NCI-H2196 (cell line): ENCODE measurements at regions not wholly inside any gene's neighbourhood (a gene's known extent, or its start where the extent isn't known, plus 50 kb on each side); places are given as distances from the start of the nearest gene placed in this dataset.
"Not testable (repeated sequence)": the region's sequence is repeated elsewhere in the genome, so short reads cannot be mapped to it uniquely, and the experiment has no call there.

Source experiments
- DNase-seq: peaks from one replicate; lab custom pipeline; 2025; ENCODE audit not compliant: unreplicated experiment; lab: John Stamatoyannopoulos, UW

GRCh38 chr2:77831898-77832297 lies 309.7 kb upstream of the LRRTM4 start:
- no peak for DNase-seq

- no peak for DNase-seq
These were observed 312.3 kb upstream of the LRRTM4 start for GRCh38 chr2:77834360-77835002.

GRCh38 chr2:77838441-77838840 lies 316.3 kb upstream of the LRRTM4 start:
- DNase-seq, result no peak

- DNase-seq, result no peak
These were observed 316.9 kb upstream of the LRRTM4 start for GRCh38 chr2:77839102-77839501.

- DNase-seq, result no peak
These were observed 339.9 kb upstream of the LRRTM4 start for GRCh38 chr2:77862120-77862519.

DNA sequence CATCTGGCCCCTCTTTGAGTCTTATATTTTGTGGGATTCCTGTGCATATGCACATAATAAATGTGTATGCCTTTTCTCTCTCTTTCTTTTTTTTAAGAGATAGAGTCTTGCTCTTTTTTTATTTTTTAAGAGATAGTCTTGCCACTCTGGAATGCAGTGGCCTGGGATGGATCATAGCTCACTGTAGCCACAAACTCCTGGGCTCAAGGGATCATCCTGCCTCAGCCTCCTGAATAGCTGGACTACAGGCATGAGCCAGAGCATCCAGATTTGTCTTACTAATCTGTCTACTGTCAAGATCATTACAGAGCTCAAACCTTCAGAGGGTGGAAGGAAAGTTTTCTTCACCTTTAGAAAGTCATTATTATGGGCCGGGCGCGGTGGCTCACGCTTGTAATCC lies 342.2 kb upstream of the LRRTM4 start:
- DNase-seq, result no peak

- no peak for DNase-seq
These were observed 344.5 kb upstream of the LRRTM4 start for GRCh38 chr2:77866661-77867060.

DNA sequence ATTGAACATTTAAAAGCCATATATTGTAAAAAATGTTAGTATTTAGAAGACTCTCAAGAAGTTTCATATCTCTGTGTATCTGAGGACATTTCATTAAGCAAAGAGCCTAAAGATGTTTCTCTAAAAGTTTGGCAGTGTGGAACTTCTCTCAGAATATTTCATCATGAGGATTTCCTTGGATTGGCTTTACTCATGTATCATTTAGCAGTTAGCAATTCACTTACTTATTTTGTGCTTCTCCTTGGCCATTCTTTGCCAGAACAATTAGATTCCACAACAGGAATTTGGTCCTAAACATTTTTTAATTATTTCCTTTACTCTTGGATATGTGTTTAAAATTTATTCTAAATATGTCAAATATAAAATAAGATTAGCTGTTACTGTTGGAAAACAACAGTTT lies 345.0 kb upstream of the LRRTM4 start:
- DNase-seq, result no peak

DNA sequence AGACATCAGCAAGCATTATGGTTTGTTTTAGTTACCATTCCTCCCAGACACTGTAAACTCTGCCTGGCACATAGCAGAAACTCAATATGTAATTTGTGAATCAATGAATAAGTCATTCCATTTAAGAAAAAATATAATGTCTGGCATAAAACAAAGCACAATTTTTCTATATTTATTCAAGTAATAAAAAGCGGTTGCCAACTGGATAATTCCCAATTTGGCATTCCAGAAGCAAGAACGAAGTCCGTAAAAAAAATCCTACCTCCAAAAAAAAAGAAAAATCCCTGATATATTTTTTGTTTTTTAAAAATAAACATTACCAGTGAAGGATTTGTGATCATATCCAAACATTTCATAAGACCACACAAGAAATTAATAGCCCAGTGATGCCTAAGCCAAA lies 351.3 kb upstream of the LRRTM4 start:
- no peak for DNase-seq

DNA sequence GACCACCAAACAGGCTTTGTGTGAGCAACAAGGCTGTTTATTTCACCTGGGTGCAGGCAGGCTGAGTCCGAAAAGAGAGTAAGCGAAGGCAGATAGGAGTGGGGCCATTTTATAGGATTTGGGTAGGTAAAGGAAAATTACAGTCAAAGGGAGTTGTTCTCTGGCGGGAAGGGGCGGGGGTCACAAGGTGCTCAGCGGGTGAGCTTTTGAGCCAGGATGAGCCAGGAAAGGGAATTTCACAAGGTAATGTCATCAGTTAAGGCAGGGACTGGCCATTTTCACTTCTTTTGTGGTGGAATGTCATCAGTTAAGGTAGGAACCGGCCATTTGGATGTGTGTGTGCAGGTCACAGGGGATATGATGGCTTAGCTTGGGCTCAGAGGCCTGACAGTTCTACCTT lies 378.0 kb upstream of the LRRTM4 start:
- not testable (repeated sequence) for DNase-seq

GRCh38 chr2:77910136-77910535 lies 388.0 kb upstream of the LRRTM4 start:
- no peak for DNase-seq

- DNase-seq, result no peak
These were observed 398.7 kb upstream of the LRRTM4 start for GRCh38 chr2:77920838-77921366.

- no peak for DNase-seq
These were observed 400.4 kb upstream of the LRRTM4 start for GRCh38 chr2:77922567-77922966.

GRCh38 chr2:77937366-77937765 lies 415.2 kb upstream of the LRRTM4 start:
- DNase-seq, result no peak

DNA sequence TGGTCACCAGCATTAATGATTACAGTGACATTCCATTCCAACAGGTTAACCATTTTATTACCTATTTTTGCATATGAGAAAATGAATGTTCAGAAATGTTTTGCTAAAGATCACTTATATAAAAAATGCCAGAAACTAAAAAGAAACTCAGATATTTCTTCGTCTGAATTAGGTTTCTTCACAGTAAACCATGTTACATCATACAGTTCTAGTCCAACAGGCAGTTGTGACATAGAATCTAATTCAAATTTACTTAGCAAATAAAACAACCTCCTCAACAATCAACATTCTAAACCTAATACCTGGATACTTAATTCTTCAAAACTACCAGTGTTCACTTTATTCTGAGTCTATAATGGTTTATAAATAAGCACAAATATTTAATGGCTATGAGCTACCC lies 416.3 kb upstream of the LRRTM4 start:
- no peak for DNase-seq

GRCh38 chr2:77939370-77939769 lies 417.2 kb upstream of the LRRTM4 start:
- no peak for DNase-seq

- DNase-seq, result no peak
These were observed 417.6 kb upstream of the LRRTM4 start for GRCh38 chr2:77939801-77940200.

- no peak for DNase-seq
These were observed 432.8 kb upstream of the LRRTM4 start for GRCh38 chr2:77954931-77955330.

DNA sequence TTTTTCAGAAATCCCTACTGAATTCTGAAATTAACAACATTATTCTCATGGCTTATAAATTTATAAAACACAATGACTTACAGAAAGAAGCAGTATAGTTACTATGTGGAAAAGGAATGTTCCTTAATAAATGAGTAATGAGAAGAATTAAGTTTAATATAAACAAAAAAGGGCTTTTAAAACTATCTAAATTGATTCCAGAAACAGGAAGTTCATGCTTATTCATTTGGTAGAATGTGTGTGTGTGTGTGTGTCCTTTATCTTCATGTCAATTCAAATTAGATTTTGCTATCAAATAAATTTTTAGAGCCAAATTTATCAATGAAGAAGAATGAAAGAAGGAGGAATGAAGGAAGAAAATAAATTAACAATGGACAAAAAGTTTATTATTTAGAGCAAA lies 440.8 kb upstream of the LRRTM4 start:
- no peak for DNase-seq

- DNase-seq, result no peak
These were observed 455.4 kb upstream of the LRRTM4 start for GRCh38 chr2:77977471-77978063.

- DNase-seq, result no peak
These were observed 473.0 kb upstream of the LRRTM4 start for GRCh38 chr2:77995161-77995560.

- no peak for DNase-seq
These were observed 477.2 kb upstream of the LRRTM4 start for GRCh38 chr2:77999376-77999775.

- DNase-seq, result no peak
These were observed 487.1 kb upstream of the LRRTM4 start for GRCh38 chr2:78009289-78009688.
